Glutamatergic neuron (in vitro differentiated cells): ENCODE measurements at regions not wholly inside any gene's neighbourhood (a gene's known extent, or its start where the extent isn't known, plus 50 kb on each side); places are given as distances from the start of the nearest gene placed in this dataset.

Source experiments
- DNase-seq: peaks from one replicate; pipeline ENCODE4 v3.0.0; 2022
- H3K27ac Mint-ChIP-seq: one replicate; pipeline ENCODE4 v1.8.0; 2020; ENCODE audit warnings: mild to moderate bottlenecking, mixed read lengths, inconsistent platforms; ENCODE audit not compliant: unreplicated experiment
- H3K27me3 Mint-ChIP-seq: one replicate; pipeline ENCODE4 v1.8.0; 2020; ENCODE audit warnings: mild to moderate bottlenecking, moderate library complexity, mixed read lengths, inconsistent platforms; ENCODE audit not compliant: unreplicated experiment
- H3K36me3 Mint-ChIP-seq: one replicate; pipeline ENCODE4 v1.8.0; 2020; ENCODE audit warnings: mild to moderate bottlenecking, mixed read lengths, inconsistent platforms; ENCODE audit not compliant: unreplicated experiment
- H3K4me1 Mint-ChIP-seq: one replicate; pipeline ENCODE4 v1.8.0; 2020; ENCODE audit warnings: mild to moderate bottlenecking, low read depth, mixed read lengths, inconsistent platforms; ENCODE audit not compliant: unreplicated experiment
- H3K4me3 Mint-ChIP-seq: one replicate; pipeline ENCODE4 v1.8.0; 2020; ENCODE audit warnings: mild to moderate bottlenecking, mixed read lengths, inconsistent platforms; ENCODE audit not compliant: unreplicated experiment
- H3K9me3 Mint-ChIP-seq: one replicate; pipeline ENCODE4 v1.8.0; 2020; ENCODE audit warnings: mild to moderate bottlenecking, moderate library complexity, mixed read lengths, inconsistent platforms; ENCODE audit not compliant: unreplicated experiment
- TF ChIP-seq, protein P1 (sequence below): fragments of 200-600 bp; sonication (generic); IDR thresholded peaks from one replicate; pipeline ENCODE4 v1.5.0; 2021; ENCODE audit not compliant: partially characterized antibody, unreplicated experiment

DNA sequence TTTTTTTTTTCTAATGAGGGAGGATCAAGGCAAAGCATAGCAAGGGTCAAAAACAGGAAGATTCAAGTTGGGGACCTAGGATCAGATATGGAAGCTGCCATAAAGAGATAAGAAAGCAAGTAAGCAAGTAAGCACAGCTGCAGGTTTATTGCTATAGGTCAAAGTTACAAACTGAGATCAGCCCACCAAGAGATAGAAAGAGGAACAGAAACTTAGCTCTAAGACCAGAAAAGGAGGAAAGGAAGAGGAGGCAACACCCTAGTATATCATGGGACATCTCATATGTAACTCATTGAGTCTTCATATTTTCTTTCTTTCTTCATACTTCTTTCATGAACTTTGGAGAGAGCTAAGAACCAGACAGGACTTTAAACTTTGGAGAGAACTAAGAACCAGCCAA is 295.9 kb upstream of the CRIM1 start:
- TF ChIP-seq, protein P1, sequence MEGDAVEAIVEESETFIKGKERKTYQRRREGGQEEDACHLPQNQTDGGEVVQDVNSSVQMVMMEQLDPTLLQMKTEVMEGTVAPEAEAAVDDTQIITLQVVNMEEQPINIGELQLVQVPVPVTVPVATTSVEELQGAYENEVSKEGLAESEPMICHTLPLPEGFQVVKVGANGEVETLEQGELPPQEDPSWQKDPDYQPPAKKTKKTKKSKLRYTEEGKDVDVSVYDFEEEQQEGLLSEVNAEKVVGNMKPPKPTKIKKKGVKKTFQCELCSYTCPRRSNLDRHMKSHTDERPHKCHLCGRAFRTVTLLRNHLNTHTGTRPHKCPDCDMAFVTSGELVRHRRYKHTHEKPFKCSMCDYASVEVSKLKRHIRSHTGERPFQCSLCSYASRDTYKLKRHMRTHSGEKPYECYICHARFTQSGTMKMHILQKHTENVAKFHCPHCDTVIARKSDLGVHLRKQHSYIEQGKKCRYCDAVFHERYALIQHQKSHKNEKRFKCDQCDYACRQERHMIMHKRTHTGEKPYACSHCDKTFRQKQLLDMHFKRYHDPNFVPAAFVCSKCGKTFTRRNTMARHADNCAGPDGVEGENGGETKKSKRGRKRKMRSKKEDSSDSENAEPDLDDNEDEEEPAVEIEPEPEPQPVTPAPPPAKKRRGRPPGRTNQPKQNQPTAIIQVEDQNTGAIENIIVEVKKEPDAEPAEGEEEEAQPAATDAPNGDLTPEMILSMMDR: no peak

DNA sequence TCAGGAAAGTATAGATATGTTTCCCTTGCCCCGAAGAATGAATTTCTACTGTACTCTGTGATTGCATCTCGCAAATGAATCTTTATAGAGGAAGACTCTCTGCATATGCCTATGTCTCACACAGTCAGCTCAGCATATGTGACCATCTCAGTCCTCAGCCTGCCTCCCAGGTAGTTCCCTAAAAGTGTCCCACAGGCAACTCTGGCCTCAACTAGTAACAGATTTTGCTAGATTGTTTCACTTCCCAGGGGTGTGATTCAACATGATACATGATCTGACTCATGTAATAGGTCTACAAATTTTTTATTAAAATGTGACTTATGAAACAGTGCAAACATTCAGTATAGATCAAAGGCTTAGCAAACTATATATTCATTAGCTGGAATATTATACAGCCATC is 296.6 kb upstream of the CRIM1 start:
- Mint-ChIP-seq H3K27me3 (no peaks in the 10 kb centered on the region), H3K4me3 (no peak overlapping the region), H3K36me3 (no peaks in the 10 kb centered on the region), H3K27ac (no peak overlapping the region), H3K9me3 (peaks cover 1% of the 10 kb centered on the region), H3K4me1 (peaks cover 9% of the 10 kb centered on the region)
- TF ChIP-seq, protein P1: no peak
- DNase-seq: no peak

More for the DNA sequence above, 295.9 kb upstream of the CRIM1 start:
- no peak overlapping the region for H3K27ac Mint-ChIP-seq
- DNase-seq: no peak
- H3K9me3 Mint-ChIP-seq: no peaks in the 10 kb centered on the region
- no peak overlapping the region for H3K4me3 Mint-ChIP-seq
- no peaks in the 10 kb centered on the region for H3K27me3 Mint-ChIP-seq
- H3K4me1 Mint-ChIP-seq: peaks cover 3% of the 10 kb centered on the region
- H3K36me3 Mint-ChIP-seq: no peaks in the 10 kb centered on the region

DNA sequence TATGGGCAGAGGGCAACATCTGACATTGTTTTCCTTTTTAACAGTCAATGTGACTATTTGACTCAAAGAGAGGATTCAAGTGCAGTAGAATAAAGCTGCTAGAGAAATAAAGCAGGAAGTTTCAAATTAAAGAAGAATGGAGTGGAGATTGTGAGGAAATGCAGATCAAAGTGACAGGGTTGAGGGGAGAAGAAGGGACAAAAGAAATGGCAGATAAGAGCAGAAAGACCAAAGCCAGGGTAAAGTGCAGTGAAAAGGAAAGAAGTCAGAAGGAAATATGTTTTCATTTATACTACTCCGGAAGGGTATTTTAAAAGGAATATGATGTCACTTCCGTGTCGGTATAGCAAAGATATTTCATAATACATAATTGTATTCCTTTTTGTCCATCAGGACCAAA is 297.5 kb upstream of the CRIM1 start:
- Mint-ChIP-seq H3K4me3 (no peak overlapping the region), H3K27ac (no peak overlapping the region), H3K9me3 (peaks cover 3% of the 10 kb centered on the region), H3K36me3 (no peaks in the 10 kb centered on the region), H3K4me1 (peaks cover 17% of the 10 kb centered on the region), H3K27me3 (no peaks in the 10 kb centered on the region)
- DNase-seq: no peak
- TF ChIP-seq, protein P1: no peak

DNA sequence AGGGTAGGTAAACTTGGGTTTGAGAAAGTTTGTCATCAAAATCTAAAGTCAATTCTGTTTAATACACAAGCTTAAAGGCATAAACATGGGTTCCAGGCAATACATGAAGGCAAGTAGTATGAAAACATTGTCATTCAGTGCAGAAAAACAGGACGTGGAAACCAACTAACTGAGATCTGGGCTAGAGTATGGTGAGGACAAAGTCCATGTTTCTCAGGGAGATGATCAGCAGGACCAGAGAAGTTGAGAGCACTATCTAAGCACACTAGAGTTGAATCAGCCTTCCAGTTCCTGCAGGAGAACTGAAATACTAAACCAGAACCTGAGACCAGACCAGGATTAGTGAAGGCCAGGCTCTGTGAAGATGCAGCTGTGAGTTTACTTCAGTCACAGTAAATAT is 302.8 kb upstream of the CRIM1 start:
- H3K36me3 Mint-ChIP-seq: peaks cover 5% of the 10 kb centered on the region
- H3K4me1 Mint-ChIP-seq: peaks cover 17% of the 10 kb centered on the region

DNA sequence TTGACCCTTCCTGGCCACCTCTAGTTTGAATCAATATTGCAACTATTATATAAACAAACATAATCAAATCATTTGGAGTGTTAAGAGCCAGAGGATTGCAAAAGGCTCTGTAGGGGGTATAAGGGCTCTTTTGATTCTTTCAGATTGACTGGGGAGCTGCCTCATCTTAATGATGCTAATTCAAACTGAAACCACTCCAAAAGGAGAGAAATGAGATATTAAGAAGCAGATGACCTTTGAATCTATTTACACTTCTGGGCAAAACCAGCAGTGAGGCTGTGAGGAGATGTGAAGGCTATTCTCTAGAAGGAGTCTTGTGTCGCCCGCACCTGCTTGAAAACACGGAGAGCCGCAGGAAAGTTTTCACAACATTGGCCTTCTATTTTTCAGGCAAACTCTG is 311.2 kb upstream of the CRIM1 start:
- Mint-ChIP-seq H3K4me3 (no peak overlapping the region), H3K36me3 (peaks cover 5% of the 10 kb centered on the region), H3K4me1 (no peaks in the 10 kb centered on the region), H3K27me3 (no peaks in the 10 kb centered on the region), H3K27ac (no peak overlapping the region), H3K9me3 (no peaks in the 10 kb centered on the region)
- DNase-seq: no peak
- TF ChIP-seq, protein P1: no peak

More for the DNA sequence above, 302.8 kb upstream of the CRIM1 start:
- Mint-ChIP-seq H3K27ac (no peak overlapping the region), H3K27me3 (peaks cover 2% of the 10 kb centered on the region), H3K9me3 (peaks cover 6% of the 10 kb centered on the region), H3K4me3 (no peak overlapping the region)
- TF ChIP-seq, protein P1: no peak
- DNase-seq: no peak
